ENCODE measurements at regions not wholly inside any gene's neighbourhood (a gene's known extent, or its start where the extent isn't known, plus 50 kb on each side); places are given as distances from the start of the nearest gene placed in this dataset.
"Not testable (repeated sequence)": the region's sequence is repeated elsewhere in the genome, so short reads cannot be mapped to it uniquely, and the experiment has no call there.

GRCh38 chr14:66268802-66269334 lies 217.3 kb upstream of the CCDC196 start:
- ATAC-seq (ENCODE audit: insufficient read depth, low read depth) (no peak), DNase-seq (no peak)
- Histone ChIP-seq H3K27me3 (ENCODE audit: insufficient read depth, low read length, poor library complexity) (no peaks in the 10 kb centered on the region), H3K9me3 (ENCODE audit: insufficient read depth, low read length, severe bottlenecking) (no peaks in the 10 kb centered on the region), H3K36me3 (ENCODE audit: insufficient read depth, low read length) (no peaks in the 10 kb centered on the region), H3K4me3 (ENCODE audit: low read depth in 1 of 2, low read length in 2 of 2) (no peak overlapping the region), H2AFZ (ENCODE audit: low read depth, low read length) (no peak overlapping the region), H3K4me1 (ENCODE audit: insufficient read depth, low read length) (no peaks in the 10 kb centered on the region), H3K79me2 (ENCODE audit: insufficient read depth, low read length) (no peaks in the 10 kb centered on the region), H3K9ac (ENCODE audit: low read depth, low read length) (no peak overlapping the region), H3K4me2 (ENCODE audit: insufficient read depth, low read length) (no peak overlapping the region), H3K27ac (ENCODE audit: low read length) (no peak overlapping the region), H4K20me1 (ENCODE audit: insufficient read depth, low read length) (no peaks in the 10 kb centered on the region)
- TF ChIP-seq, protein P1, sequence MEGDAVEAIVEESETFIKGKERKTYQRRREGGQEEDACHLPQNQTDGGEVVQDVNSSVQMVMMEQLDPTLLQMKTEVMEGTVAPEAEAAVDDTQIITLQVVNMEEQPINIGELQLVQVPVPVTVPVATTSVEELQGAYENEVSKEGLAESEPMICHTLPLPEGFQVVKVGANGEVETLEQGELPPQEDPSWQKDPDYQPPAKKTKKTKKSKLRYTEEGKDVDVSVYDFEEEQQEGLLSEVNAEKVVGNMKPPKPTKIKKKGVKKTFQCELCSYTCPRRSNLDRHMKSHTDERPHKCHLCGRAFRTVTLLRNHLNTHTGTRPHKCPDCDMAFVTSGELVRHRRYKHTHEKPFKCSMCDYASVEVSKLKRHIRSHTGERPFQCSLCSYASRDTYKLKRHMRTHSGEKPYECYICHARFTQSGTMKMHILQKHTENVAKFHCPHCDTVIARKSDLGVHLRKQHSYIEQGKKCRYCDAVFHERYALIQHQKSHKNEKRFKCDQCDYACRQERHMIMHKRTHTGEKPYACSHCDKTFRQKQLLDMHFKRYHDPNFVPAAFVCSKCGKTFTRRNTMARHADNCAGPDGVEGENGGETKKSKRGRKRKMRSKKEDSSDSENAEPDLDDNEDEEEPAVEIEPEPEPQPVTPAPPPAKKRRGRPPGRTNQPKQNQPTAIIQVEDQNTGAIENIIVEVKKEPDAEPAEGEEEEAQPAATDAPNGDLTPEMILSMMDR (IDR thresholded peaks at IDR 0.05; ENCODE audit: borderline replicate concordance, extremely low read depth, low read length, poor library complexity, severe bottlenecking): no peak
- no peak for TF ChIP-seq EZH2 (IDR thresholded peaks at IDR 0.05; ENCODE audit: borderline replicate concordance, low read depth, low read length, severe bottlenecking)

DNA sequence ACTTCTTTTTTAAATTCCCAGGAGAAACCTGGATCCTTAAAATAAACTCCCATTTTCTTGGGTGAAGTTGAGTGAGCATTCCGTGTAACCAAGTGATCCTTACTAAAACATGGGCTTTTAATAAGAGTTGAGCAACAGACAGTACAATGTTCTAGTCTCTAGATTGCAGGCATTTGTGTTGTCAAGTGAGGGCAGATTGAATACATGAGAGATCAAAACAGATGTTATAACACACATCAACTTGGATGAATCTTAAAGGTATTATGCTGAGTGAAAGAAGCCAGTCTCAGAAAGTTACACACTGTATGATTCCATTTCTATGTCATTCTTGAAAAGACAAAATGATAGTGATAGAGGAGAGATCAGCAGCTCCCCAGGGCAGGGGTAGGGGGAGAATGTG lies 213.9 kb upstream of the CCDC196 start:
- Histone ChIP-seq H3K9ac (ENCODE audit: low read depth, low read length) (no peak overlapping the region), H3K27ac (ENCODE audit: low read length) (no peak overlapping the region), H3K79me2 (ENCODE audit: insufficient read depth, low read length) (no peaks in the 10 kb centered on the region), H2AFZ (ENCODE audit: low read depth, low read length) (no peak overlapping the region), H3K9me3 (ENCODE audit: insufficient read depth, low read length, severe bottlenecking) (no peaks in the 10 kb centered on the region), H3K4me1 (ENCODE audit: insufficient read depth, low read length) (no peaks in the 10 kb centered on the region), H3K27me3 (ENCODE audit: insufficient read depth, low read length, poor library complexity) (peaks cover 5% of the 10 kb centered on the region), H3K36me3 (ENCODE audit: insufficient read depth, low read length) (no peaks in the 10 kb centered on the region), H3K4me2 (ENCODE audit: insufficient read depth, low read length) (no peak overlapping the region), H4K20me1 (ENCODE audit: insufficient read depth, low read length) (no peaks in the 10 kb centered on the region), H3K4me3 (ENCODE audit: low read depth in 1 of 2, low read length in 2 of 2) (no peak overlapping the region)
- ATAC-seq (ENCODE audit: insufficient read depth, low read depth) (no peak), DNase-seq (no peak)
- TF ChIP-seq, protein P1 (IDR thresholded peaks at IDR 0.05; ENCODE audit: borderline replicate concordance, extremely low read depth, low read length, poor library complexity, severe bottlenecking): no peak
- no peak for TF ChIP-seq EZH2 (IDR thresholded peaks at IDR 0.05; ENCODE audit: borderline replicate concordance, low read depth, low read length, severe bottlenecking)

GRCh38 chr14:66273261-66273832 lies 212.8 kb upstream of the CCDC196 start:
- H3K9ac ChIP-seq (ENCODE audit: low read depth, low read length): no peak overlapping the region
- no peaks in the 10 kb centered on the region for H3K4me1 ChIP-seq (ENCODE audit: insufficient read depth, low read length)
- H3K9me3 ChIP-seq (ENCODE audit: insufficient read depth, low read length, severe bottlenecking): no peaks in the 10 kb centered on the region
- DNase-seq (no peak), ATAC-seq (ENCODE audit: insufficient read depth, low read depth) (no peak)
- TF ChIP-seq, protein P1 (IDR thresholded peaks at IDR 0.05; ENCODE audit: borderline replicate concordance, extremely low read depth, low read length, poor library complexity, severe bottlenecking): no peak
- no peak for TF ChIP-seq EZH2 (IDR thresholded peaks at IDR 0.05; ENCODE audit: borderline replicate concordance, low read depth, low read length, severe bottlenecking)
- no peak overlapping the region for H2AFZ ChIP-seq (ENCODE audit: low read depth, low read length)
- no peaks in the 10 kb centered on the region for H4K20me1 ChIP-seq (ENCODE audit: insufficient read depth, low read length)
- no peak overlapping the region for H3K4me3 ChIP-seq (ENCODE audit: low read depth in 1 of 2, low read length in 2 of 2)
- peaks cover 5% of the 10 kb centered on the region for H3K27me3 ChIP-seq (ENCODE audit: insufficient read depth, low read length, poor library complexity)
- no peak overlapping the region for H3K27ac ChIP-seq (ENCODE audit: low read length)
- no peak overlapping the region for H3K4me2 ChIP-seq (ENCODE audit: insufficient read depth, low read length)
- H3K79me2 ChIP-seq (ENCODE audit: insufficient read depth, low read length): no peaks in the 10 kb centered on the region
- H3K36me3 ChIP-seq (ENCODE audit: insufficient read depth, low read length): no peaks in the 10 kb centered on the region

DNA sequence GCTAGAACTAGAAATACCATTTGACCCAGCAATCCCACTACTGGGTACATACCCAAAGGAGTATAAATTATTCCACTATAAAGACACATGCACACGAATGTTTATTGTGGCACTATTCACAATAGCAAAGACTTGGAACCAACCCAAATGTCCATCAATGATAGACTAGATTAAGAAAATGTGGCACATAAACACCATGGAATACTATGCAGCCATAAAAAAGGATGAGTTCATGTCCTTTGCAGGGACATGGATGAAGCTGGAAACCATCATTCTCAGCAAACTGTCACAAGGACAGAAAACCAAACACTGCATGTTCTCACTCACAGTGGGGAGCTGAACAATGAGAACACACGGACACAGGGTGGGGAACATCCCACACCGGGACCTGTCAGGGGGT lies 207.8 kb upstream of the CCDC196 start:
- not testable (repeated sequence) for H3K4me3 ChIP-seq (ENCODE audit: low read depth in 1 of 2, low read length in 2 of 2); DNase-seq

More for the DNA sequence above, 207.8 kb upstream of the CCDC196 start:
- not testable (repeated sequence) for H3K79me2 ChIP-seq (ENCODE audit: insufficient read depth, low read length); ATAC-seq (ENCODE audit: insufficient read depth, low read depth); H3K27ac ChIP-seq (ENCODE audit: low read length); H2AFZ ChIP-seq (ENCODE audit: low read depth, low read length); H3K27me3 ChIP-seq (ENCODE audit: insufficient read depth, low read length, poor library complexity); H3K4me1 ChIP-seq (ENCODE audit: insufficient read depth, low read length); H3K9ac ChIP-seq (ENCODE audit: low read depth, low read length); H3K36me3 ChIP-seq (ENCODE audit: insufficient read depth, low read length); H4K20me1 ChIP-seq (ENCODE audit: insufficient read depth, low read length); H3K9me3 ChIP-seq (ENCODE audit: insufficient read depth, low read length, severe bottlenecking); H3K4me2 ChIP-seq (ENCODE audit: insufficient read depth, low read length)
